ENCODE measurements at regions not wholly inside any gene's neighbourhood (a gene's known extent, or its start where the extent isn't known, plus 50 kb on each side); places are given as distances from the start of the nearest gene placed in this dataset.

DNA sequence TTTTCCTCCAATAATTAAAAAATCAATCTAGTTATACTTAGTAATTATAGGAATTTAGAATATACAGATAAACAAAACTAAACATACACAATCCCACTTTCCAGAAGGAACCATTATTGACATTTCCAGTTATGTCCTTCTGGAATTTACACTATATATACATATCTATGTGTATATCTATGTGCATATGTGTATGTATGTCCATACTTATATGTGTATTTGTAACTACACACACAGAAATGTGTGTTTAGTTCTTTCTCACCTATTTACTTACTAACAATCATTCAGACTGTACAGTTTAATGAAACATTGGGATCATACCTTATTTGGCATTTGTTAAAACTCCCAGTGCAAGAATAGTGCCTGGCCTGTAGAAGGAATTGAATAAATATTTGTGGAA is 126.4 kb downstream of the FHIP1A start:
- TF ChIP-seq EZH2phosphoT487 (IDR thresholded peaks at IDR 0.05): no peak
- TF ChIP-seq EZH2 (IDR thresholded peaks at IDR 0.05): no peak
- TF ChIP-seq, protein P1, sequence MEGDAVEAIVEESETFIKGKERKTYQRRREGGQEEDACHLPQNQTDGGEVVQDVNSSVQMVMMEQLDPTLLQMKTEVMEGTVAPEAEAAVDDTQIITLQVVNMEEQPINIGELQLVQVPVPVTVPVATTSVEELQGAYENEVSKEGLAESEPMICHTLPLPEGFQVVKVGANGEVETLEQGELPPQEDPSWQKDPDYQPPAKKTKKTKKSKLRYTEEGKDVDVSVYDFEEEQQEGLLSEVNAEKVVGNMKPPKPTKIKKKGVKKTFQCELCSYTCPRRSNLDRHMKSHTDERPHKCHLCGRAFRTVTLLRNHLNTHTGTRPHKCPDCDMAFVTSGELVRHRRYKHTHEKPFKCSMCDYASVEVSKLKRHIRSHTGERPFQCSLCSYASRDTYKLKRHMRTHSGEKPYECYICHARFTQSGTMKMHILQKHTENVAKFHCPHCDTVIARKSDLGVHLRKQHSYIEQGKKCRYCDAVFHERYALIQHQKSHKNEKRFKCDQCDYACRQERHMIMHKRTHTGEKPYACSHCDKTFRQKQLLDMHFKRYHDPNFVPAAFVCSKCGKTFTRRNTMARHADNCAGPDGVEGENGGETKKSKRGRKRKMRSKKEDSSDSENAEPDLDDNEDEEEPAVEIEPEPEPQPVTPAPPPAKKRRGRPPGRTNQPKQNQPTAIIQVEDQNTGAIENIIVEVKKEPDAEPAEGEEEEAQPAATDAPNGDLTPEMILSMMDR (IDR thresholded peaks at IDR 0.05): no peak

Measured in neural progenitor cell (in vitro differentiated cells).